ENCODE measurements at regions not wholly inside any gene's neighbourhood (a gene's known extent, or its start where the extent isn't known, plus 50 kb on each side); places are given as distances from the start of the nearest gene placed in this dataset.

DNA sequence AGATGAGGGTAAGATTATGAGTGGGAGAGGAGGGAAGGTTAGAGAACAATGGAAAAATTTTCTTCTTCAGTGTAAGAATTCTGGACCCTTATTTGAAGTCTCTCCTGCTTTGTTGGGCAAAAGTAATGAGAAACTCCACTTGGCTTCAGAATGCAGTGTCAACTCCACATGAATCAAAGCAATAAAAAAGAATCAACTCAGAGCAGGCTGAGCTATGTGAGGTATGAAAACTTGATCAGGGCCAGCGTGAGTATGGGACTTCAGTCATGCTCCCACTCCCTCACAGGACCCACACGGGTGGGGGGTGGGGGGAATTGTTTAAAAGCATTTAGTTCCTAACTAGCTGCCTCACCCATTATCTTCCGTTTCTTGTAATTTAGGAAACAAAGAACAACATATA is 502.2 kb downstream of the PDCD6IP start:
- no peak overlapping the region for H3K4me3 ChIP-seq (replicated peaks; ENCODE audit: low read depth, low read length)
- no peak for DNase-seq (ENCODE audit: low read depth)
- TF ChIP-seq, protein P1, sequence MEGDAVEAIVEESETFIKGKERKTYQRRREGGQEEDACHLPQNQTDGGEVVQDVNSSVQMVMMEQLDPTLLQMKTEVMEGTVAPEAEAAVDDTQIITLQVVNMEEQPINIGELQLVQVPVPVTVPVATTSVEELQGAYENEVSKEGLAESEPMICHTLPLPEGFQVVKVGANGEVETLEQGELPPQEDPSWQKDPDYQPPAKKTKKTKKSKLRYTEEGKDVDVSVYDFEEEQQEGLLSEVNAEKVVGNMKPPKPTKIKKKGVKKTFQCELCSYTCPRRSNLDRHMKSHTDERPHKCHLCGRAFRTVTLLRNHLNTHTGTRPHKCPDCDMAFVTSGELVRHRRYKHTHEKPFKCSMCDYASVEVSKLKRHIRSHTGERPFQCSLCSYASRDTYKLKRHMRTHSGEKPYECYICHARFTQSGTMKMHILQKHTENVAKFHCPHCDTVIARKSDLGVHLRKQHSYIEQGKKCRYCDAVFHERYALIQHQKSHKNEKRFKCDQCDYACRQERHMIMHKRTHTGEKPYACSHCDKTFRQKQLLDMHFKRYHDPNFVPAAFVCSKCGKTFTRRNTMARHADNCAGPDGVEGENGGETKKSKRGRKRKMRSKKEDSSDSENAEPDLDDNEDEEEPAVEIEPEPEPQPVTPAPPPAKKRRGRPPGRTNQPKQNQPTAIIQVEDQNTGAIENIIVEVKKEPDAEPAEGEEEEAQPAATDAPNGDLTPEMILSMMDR (IDR thresholded peaks at IDR 0.05; ENCODE audit: low read length, missing control alignments): no peak

DNA sequence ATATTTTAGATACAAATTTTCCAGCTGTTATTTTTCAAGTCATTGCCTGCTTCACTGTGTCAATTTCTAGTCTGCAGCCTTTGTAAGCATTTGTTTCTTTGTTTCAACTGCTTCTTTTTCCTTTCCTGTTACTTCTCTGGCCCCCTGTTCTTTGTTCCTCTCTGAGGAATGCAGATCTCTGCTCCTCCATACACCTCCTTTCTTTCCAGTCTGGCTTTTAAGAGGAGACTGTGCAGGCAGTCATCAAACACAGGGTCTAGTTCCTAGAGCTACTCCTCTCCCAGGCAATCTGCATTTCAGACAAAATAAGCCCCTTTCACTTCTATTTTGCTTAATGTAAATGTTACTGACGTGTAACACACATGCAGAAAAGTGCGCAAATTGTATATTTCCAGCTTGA is 502.9 kb downstream of the PDCD6IP start:
- no peak for DNase-seq (ENCODE audit: low read depth)
- TF ChIP-seq, protein P1 (IDR thresholded peaks at IDR 0.05; ENCODE audit: low read length, missing control alignments): no peak
- no peak overlapping the region for H3K4me3 ChIP-seq (replicated peaks; ENCODE audit: low read depth, low read length)

DNA sequence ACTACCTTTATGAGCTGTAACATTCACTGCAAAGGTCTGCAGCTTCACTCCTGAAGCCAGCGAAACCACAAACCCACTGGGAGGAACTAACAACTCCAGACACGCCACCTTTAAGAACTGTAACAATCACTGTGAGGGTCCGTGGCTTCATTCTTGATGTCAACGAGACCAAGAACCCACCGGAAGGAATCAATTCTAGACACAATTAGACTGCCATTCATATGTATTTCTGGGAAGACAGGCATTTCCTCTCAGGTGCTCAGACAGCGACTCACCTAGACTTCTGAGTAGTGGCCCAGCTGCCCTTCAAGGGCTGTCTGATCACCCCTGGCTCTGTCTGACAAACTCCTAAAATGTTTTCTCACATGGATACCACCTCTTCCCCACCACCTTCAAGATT is 506.8 kb downstream of the PDCD6IP start:
- no peak overlapping the region for H3K4me3 ChIP-seq (replicated peaks; ENCODE audit: low read depth, low read length)
- DNase-seq (ENCODE audit: low read depth): no peak
- TF ChIP-seq, protein P1 (IDR thresholded peaks at IDR 0.05; ENCODE audit: low read length, missing control alignments): no peak

DNA sequence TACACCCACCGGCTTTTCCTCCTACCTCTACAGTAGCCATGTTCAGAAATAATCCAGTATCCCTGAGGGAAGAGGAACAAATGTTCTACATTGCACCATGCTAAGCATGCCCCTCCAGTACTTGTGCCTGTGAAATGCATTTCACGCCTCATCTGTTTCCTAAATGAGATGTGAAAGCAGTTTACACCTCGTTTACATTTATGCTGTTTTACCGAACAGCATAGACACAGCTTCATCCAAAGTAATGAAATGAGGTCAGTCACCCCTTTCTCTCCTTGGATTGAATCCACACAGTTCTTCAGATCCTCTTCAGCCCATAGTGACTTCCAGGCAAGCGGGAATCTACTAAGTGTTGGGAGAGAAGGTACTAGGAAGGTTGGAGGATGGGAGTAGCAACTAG is 514.3 kb downstream of the PDCD6IP start:
- TF ChIP-seq, protein P1 (IDR thresholded peaks at IDR 0.05; ENCODE audit: low read length, missing control alignments): no peak
- H3K4me3 ChIP-seq (replicated peaks; ENCODE audit: low read depth, low read length): no peak overlapping the region
- no peak for DNase-seq (ENCODE audit: low read depth)

DNA sequence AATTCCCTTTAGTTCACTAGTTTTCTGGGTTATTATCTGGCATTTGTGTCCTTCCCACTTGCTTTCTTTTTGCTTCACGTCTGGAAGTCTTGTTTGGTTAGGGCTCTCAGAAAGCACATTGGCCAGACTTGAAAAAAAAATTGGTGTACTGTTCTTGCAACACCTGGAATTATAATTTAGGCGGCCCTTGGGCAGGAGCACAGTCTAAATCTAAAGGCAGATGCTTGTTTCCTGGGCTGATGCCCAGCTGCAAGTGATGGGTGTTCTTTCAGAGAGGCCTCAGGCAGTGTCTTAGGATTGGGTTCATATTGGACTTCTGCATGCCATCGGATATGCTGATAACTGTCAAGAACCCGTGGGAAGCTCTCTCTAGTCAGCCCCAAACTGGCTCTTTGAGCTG is 521.5 kb downstream of the PDCD6IP start:
- no peak for DNase-seq (ENCODE audit: low read depth)
- TF ChIP-seq, protein P1 (IDR thresholded peaks at IDR 0.05; ENCODE audit: low read length, missing control alignments): no peak
- no peak overlapping the region for H3K4me3 ChIP-seq (replicated peaks; ENCODE audit: low read depth, low read length)

DNA sequence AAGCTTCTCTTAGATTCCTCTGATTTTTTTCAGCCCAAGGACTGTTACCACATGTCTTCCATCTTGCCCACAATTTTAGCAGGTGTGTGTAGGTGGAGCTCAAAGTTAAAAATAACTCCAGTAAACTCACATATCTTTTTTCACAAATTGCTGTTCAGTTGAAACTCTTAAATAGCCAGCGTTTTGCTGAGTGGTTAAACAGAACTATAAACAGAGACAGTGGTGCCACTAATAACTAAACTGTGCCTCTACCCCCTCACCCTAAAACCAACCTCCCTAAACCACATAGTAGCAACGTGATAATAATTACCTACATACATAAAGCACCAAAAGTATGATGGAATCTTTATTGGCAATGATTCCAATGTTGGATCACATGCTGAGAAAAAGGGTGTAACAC is 525.1 kb downstream of the PDCD6IP start:
- H3K4me3 ChIP-seq (replicated peaks; ENCODE audit: low read depth, low read length): no peak overlapping the region
- TF ChIP-seq, protein P1 (IDR thresholded peaks at IDR 0.05; ENCODE audit: low read length, missing control alignments): no peak
- no peak for DNase-seq (ENCODE audit: low read depth)

DNA sequence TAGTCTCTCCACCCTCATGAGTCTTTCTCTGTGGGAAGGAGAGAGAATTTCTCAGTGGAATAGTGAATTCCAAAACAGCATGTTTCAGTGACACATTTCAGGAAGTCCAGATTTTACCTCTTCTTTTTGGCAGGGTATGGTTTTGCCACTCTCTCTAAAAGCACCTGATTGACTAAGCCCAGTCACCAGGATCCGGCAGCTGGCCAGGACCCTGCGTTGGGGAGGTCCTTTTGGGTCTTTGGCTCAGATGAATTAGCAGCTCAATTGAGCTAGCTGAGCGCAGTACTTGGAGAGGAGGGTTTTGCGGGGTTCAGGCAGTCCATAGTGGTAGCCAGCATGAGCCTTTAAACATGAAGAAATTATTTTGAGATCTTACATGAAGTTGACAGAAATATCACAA is 548.2 kb downstream of the PDCD6IP start:
- TF ChIP-seq, protein P1 (IDR thresholded peaks at IDR 0.05; ENCODE audit: low read length, missing control alignments): no peak
- DNase-seq (ENCODE audit: low read depth): no peak
- H3K4me3 ChIP-seq (replicated peaks; ENCODE audit: low read depth, low read length): no peak overlapping the region

Measured in fibroblast of pulmonary artery (primary cell).